GM23338 (cell line): ENCODE measurements at regions not wholly inside any gene's neighbourhood (a gene's known extent, or its start where the extent isn't known, plus 50 kb on each side); places are given as distances from the start of the nearest gene placed in this dataset.

Experiments
- ATAC-seq: fragments of 200-7000 bp; cut with Tn5 transposase; 3 replicates; pipeline ENCODE4 v1.9.1; 2020
- DNase-seq: peaks from one replicate; pipeline ENCODE4 v3.0.0-alpha.2; 2015; ENCODE audit warnings: low spot score
- H2AFZ ChIP-seq: fragments of 200-600 bp; sonication (generic); 2 replicates; pipeline ENCODE4 v1.8.0; 2016; ENCODE audit warnings: antibody characterized with exemption, mild to moderate bottlenecking, moderate library complexity
- H3F3A ChIP-seq: fragments of 200-600 bp; sonication (generic); replicated peaks from 2 replicates; pipeline ENCODE4 v1.8.0; 2017; ENCODE audit warnings: antibody characterized with exemption, mixed run types, low read depth
- H3K27ac ChIP-seq: fragments of 200-600 bp; sonication (generic); 2 replicates; pipeline ENCODE4 v1.6.1; 2016; ENCODE audit warnings: low read depth
- H3K27me3 ChIP-seq: fragments of 200-600 bp; sonication (generic); 2 replicates; pipeline ENCODE4 v1.8.0; 2016; ENCODE audit warnings: mild to moderate bottlenecking, mixed run types, moderate library complexity; ENCODE audit not compliant: insufficient read depth
- H3K36me3 ChIP-seq: fragments of 200-600 bp; sonication (generic); 2 replicates; pipeline ENCODE4 v1.8.0; 2016; ENCODE audit warnings: mild to moderate bottlenecking; ENCODE audit not compliant: insufficient read depth
- H3K4me1 ChIP-seq: fragments of 200-600 bp; sonication (generic); 2 replicates; pipeline ENCODE4 v1.8.0; 2016; ENCODE audit warnings: mild to moderate bottlenecking, moderate library complexity; ENCODE audit not compliant: insufficient read depth
- H3K4me2 ChIP-seq: fragments of 200-600 bp; sonication (generic); 2 replicates; pipeline ENCODE4 v1.7.1; 2017; ENCODE audit warnings: mixed run types
- H3K4me3 ChIP-seq: fragments of 200-600 bp; sonication (generic); 2 replicates; pipeline ENCODE4 v1.6.1; 2016; ENCODE audit warnings: mixed run types
- H3K79me2 ChIP-seq: fragments of 200-600 bp; sonication (generic); replicated peaks from 2 replicates; pipeline ENCODE4 v1.8.0; 2017; ENCODE audit warnings: mild to moderate bottlenecking; ENCODE audit not compliant: insufficient read depth
- H3K9me2 ChIP-seq: fragments of 200-600 bp; sonication (generic); 2 replicates; pipeline ENCODE4 v1.8.0; 2017; ENCODE audit not compliant: insufficient read depth
- H4K20me1 ChIP-seq: fragments of 200-600 bp; sonication (generic); replicated peaks from 2 replicates; pipeline ENCODE4 v1.8.0; 2017; ENCODE audit warnings: mild to moderate bottlenecking; ENCODE audit not compliant: insufficient read depth
- H3K27ac Mint-ChIP-seq: 2 replicates; pipeline ENCODE4 v1.8.0; 2020; ENCODE audit warnings: inconsistent platforms, mild to moderate bottlenecking, moderate library complexity, mixed read lengths
- H3K27me3 Mint-ChIP-seq: 3 replicates; pipeline ENCODE4 v1.8.0; 2022; ENCODE audit warnings: low read depth, mild to moderate bottlenecking, moderate library complexity, mixed read lengths, inconsistent platforms; ENCODE audit not compliant: insufficient read depth, poor library complexity
- H3K36me3 Mint-ChIP-seq: 3 replicates; pipeline ENCODE4 v1.8.0; 2021; ENCODE audit warnings: low read depth, mild to moderate bottlenecking, inconsistent platforms, moderate library complexity, mixed read lengths
- H3K4me1 Mint-ChIP-seq: 3 replicates; pipeline ENCODE4 v1.8.0; 2020; ENCODE audit warnings: mild to moderate bottlenecking, inconsistent platforms, mixed read lengths
- H3K4me3 Mint-ChIP-seq: 3 replicates; pipeline ENCODE4 v1.8.0; 2021; ENCODE audit warnings: moderate library complexity, mild to moderate bottlenecking, inconsistent platforms, mixed read lengths
- H3K9me3 Mint-ChIP-seq: 3 replicates; pipeline ENCODE4 v1.8.0; 2020; ENCODE audit warnings: moderate library complexity, mild to moderate bottlenecking, inconsistent platforms, mixed read lengths
- EZH2 ChIP-seq: fragments of 200-600 bp; sonication (generic); IDR thresholded peaks from one replicate; pipeline ENCODE4 v1.8.0; 2017; ENCODE audit warnings: antibody characterized with exemption, mild to moderate bottlenecking, low read depth; ENCODE audit not compliant: unreplicated experiment
- JUNB ChIP-seq: IDR thresholded peaks from one replicate; pipeline ENCODE4 v1.6.1; 2016; ENCODE audit warnings: antibody characterized with exemption; ENCODE audit not compliant: unreplicated experiment
- NANOG ChIP-seq: IDR thresholded peaks from 2 replicates; pipeline ENCODE4 v1.6.1; 2016; ENCODE audit warnings: antibody characterized with exemption, borderline replicate concordance
- STAT1 ChIP-seq: IDR thresholded peaks from one replicate; pipeline ENCODE4 v1.6.1; 2016; ENCODE audit warnings: antibody characterized with exemption; ENCODE audit not compliant: unreplicated experiment
- ZNF114 ChIP-seq: fragments of 250-450 bp; sonication (Bioruptor Pico); IDR thresholded peaks from 2 replicates; pipeline ENCODE4 v1.5.0; 2020; ENCODE audit warnings: mild to moderate bottlenecking, moderate library complexity
- TF ChIP-seq, protein P1 (sequence below), 2 experiments: fragments of 200-600 bp in 1 of 2; sonication (generic) in 1 of 2; conservative IDR thresholded peaks; 2 replicates each; pipeline versions ENCODE4 v1.5.1 to v1.6.1; 2016 to 2017; ENCODE audit warnings: antibody characterized with exemption in 2 of 2, low read depth in 2 of 2, mild to moderate bottlenecking in 2 of 2, moderate library complexity in 1 of 2
- TF ChIP-seq, protein P2 (sequence below): fragments of 250-450 bp; sonication (Bioruptor Pico); IDR thresholded peaks from 2 replicates; pipeline ENCODE4 v1.5.0; 2020; ENCODE audit warnings: mild to moderate bottlenecking, moderate library complexity
- TF ChIP-seq, protein P3 (sequence below): IDR thresholded peaks from 2 replicates; pipeline ENCODE4 v1.6.1; 2016; ENCODE audit warnings: antibody characterized with exemption

DNA sequence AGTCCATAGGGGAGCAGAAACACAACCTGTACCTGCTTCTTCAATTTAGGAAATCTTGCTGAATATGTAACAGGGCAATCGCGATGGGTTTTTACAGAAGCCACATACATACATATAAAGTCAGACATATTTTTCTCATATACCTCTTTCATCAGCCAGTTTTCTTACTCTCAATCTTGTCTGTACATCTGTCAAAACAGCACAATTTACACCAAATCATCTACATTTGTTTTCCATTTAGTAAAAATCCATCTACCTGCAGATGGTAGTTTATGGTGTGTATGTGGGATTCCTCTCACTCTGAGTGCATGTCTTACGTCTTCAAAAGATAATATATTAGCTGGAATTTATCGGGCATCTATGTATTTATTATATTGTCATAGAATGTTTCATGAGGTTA, 208.7 kb downstream of the ZPLD1 start:
- Histone ChIP-seq H4K20me1 (no peaks in the 10 kb centered on the region), H3F3A (no peaks in the 10 kb centered on the region), H2AFZ (peak overlapping the region; percentile 33; the same call in 1 of the 2 replicates), H3K27me3 (no peaks in the 10 kb centered on the region), H3K27ac (no peak overlapping the region), H3K36me3 (no peaks in the 10 kb centered on the region), H3K4me1 (no peaks in the 10 kb centered on the region), H3K4me2 (no peak overlapping the region), H3K4me3 (no peak overlapping the region), H3K79me2 (no peaks in the 10 kb centered on the region), H3K9me2 (no peaks in the 10 kb centered on the region; the same call in 1 of the 2 replicates)
- Mint-ChIP-seq H3K4me3 (no peak overlapping the region), H3K27me3 (no peaks in the 10 kb centered on the region), H3K36me3 (no peaks in the 10 kb centered on the region), H3K9me3 (no peaks in the 10 kb centered on the region), H3K4me1 (no peaks in the 10 kb centered on the region), H3K27ac (no peak overlapping the region)
- ATAC-seq (no peak), DNase-seq (no peak)
- TF ChIP-seq, protein P1, sequence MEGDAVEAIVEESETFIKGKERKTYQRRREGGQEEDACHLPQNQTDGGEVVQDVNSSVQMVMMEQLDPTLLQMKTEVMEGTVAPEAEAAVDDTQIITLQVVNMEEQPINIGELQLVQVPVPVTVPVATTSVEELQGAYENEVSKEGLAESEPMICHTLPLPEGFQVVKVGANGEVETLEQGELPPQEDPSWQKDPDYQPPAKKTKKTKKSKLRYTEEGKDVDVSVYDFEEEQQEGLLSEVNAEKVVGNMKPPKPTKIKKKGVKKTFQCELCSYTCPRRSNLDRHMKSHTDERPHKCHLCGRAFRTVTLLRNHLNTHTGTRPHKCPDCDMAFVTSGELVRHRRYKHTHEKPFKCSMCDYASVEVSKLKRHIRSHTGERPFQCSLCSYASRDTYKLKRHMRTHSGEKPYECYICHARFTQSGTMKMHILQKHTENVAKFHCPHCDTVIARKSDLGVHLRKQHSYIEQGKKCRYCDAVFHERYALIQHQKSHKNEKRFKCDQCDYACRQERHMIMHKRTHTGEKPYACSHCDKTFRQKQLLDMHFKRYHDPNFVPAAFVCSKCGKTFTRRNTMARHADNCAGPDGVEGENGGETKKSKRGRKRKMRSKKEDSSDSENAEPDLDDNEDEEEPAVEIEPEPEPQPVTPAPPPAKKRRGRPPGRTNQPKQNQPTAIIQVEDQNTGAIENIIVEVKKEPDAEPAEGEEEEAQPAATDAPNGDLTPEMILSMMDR (conservative IDR thresholded peaks at IDR 0.05; ENCODE audit: low read depth in 2 of 2): no peak
- TF ChIP-seq, protein P2, sequence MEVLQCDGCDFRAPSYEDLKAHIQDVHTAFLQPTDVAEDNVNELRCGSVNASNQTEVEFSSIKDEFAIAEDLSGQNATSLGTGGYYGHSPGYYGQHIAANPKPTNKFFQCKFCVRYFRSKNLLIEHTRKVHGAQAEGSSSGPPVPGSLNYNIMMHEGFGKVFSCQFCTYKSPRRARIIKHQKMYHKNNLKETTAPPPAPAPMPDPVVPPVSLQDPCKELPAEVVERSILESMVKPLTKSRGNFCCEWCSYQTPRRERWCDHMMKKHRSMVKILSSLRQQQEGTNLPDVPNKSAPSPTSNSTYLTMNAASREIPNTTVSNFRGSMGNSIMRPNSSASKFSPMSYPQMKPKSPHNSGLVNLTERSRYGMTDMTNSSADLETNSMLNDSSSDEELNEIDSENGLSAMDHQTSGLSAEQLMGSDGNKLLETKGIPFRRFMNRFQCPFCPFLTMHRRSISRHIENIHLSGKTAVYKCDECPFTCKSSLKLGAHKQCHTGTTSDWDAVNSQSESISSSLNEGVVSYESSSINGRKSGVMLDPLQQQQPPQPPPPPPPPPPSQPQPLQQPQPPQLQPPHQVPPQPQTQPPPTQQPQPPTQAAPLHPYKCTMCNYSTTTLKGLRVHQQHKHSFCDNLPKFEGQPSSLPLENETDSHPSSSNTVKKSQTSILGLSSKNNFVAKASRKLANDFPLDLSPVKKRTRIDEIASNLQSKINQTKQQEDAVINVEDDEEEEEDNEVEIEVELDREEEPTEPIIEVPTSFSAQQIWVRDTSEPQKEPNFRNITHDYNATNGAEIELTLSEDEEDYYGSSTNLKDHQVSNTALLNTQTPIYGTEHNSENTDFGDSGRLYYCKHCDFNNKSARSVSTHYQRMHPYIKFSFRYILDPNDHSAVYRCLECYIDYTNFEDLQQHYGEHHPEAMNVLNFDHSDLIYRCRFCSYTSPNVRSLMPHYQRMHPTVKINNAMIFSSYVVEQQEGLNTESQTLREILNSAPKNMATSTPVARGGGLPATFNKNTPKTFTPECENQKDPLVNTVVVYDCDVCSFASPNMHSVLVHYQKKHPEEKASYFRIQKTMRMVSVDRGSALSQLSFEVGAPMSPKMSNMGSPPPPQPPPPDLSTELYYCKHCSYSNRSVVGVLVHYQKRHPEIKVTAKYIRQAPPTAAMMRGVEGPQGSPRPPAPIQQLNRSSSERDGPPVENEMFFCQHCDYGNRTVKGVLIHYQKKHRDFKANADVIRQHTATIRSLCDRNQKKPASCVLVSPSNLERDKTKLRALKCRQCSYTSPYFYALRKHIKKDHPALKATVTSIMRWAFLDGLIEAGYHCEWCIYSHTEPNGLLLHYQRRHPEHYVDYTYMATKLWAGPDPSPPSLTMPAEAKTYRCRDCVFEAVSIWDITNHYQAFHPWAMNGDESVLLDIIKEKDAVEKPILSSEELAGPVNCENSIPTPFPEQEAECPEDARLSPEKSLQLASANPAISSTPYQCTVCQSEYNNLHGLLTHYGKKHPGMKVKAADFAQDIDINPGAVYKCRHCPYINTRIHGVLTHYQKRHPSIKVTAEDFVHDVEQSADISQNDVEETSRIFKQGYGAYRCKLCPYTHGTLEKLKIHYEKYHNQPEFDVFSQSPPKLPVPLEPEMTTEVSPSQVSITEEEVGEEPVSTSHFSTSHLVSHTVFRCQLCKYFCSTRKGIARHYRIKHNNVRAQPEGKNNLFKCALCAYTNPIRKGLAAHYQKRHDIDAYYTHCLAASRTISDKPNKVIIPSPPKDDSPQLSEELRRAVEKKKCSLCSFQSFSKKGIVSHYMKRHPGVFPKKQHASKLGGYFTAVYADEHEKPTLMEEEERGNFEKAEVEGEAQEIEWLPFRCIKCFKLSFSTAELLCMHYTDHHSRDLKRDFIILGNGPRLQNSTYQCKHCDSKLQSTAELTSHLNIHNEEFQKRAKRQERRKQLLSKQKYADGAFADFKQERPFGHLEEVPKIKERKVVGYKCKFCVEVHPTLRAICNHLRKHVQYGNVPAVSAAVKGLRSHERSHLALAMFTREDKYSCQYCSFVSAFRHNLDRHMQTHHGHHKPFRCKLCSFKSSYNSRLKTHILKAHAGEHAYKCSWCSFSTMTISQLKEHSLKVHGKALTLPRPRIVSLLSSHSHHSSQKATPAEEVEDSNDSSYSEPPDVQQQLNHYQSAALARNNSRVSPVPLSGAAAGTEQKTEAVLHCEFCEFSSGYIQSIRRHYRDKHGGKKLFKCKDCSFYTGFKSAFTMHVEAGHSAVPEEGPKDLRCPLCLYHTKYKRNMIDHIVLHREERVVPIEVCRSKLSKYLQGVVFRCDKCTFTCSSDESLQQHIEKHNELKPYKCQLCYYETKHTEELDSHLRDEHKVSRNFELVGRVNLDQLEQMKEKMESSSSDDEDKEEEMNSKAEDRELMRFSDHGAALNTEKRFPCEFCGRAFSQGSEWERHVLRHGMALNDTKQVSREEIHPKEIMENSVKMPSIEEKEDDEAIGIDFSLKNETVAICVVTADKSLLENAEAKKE (CRISPR knock-in tag): no peak
- TF ChIP-seq, protein P3, sequence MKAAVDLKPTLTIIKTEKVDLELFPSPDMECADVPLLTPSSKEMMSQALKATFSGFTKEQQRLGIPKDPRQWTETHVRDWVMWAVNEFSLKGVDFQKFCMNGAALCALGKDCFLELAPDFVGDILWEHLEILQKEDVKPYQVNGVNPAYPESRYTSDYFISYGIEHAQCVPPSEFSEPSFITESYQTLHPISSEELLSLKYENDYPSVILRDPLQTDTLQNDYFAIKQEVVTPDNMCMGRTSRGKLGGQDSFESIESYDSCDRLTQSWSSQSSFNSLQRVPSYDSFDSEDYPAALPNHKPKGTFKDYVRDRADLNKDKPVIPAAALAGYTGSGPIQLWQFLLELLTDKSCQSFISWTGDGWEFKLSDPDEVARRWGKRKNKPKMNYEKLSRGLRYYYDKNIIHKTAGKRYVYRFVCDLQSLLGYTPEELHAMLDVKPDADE: no peak
- TF ChIP-seq EZH2 (no peak), JUNB (no peak), ZNF114 (CRISPR knock-in tag) (no peak), STAT1 (no peak), NANOG (no peak)
